HEK293 (cell line): ENCODE measurements at regions not wholly inside any gene's neighbourhood (a gene's known extent, or its start where the extent isn't known, plus 50 kb on each side); places are given as distances from the start of the nearest gene placed in this dataset.

Experiments
- CTCF ChIA-PET: fragments of 350-600 bp; formaldehyde crosslinking; extraction: SDS; loops from one replicate; lab custom pipeline; 2021; ENCODE audit warnings: antibody characterized with exemption; lab: Yijun Ruan, JAX
- POLR2A ChIA-PET: fragments of 300-600 bp; formaldehyde crosslinking; extraction: SDS; loops from one replicate; lab custom pipeline; 2020; ENCODE audit warnings: antibody characterized with exemption, inconsistent platforms; lab: Yijun Ruan, JAX
- H3K27ac ChIP-seq: fragments of 200-500 bp; sonication (Bioruptor generic); 2 replicates; pipeline ENCODE4 v1.5.1; 2014; ENCODE audit warnings: low read depth, low read length, control low read depth, inconsistent platforms; ENCODE audit errors: extremely low read depth
- H3K36me3 ChIP-seq, 2 experiments: fragments of 200-500 bp in 1 of 2; sonication (Bioruptor generic) in 1 of 2; 1 replicate in 1 of 2; 2 replicates in 1 of 2; pipeline ENCODE4 v1.5.1; 2014 to 2017; ENCODE audit warnings: inconsistent platforms in 2 of 2, low read length in 2 of 2; ENCODE audit not compliant: control insufficient read depth in 2 of 2, insufficient read depth in 1 of 2
- H3K4me1 ChIP-seq: fragments of 200-500 bp; sonication (Bioruptor generic); 2 replicates; pipeline ENCODE4 v1.5.1; 2014; ENCODE audit warnings: mild to moderate bottlenecking, low read length, inconsistent platforms; ENCODE audit not compliant: control insufficient read depth, insufficient read depth
- H3K4me3 ChIP-seq: 2 replicates; pipeline ENCODE4 v1.5.1; 2011; ENCODE audit warnings: low read depth, mild to moderate bottlenecking, control low read depth, low read length, moderate library complexity
- H3K9me3 ChIP-seq: fragments of 200-500 bp; sonication (Bioruptor generic); 2 replicates; pipeline ENCODE4 v1.5.1; 2014; ENCODE audit warnings: low read depth, low read length, inconsistent platforms; ENCODE audit not compliant: control insufficient read depth, insufficient read depth
- ATF2 ChIP-seq: fragments of 450-650 bp; formaldehyde crosslinking; IDR thresholded peaks from 2 replicates; pipeline ENCODE4 v1.5.1; 2016; ENCODE audit warnings: missing biosample characterization, missing genetic modification characterization, low read depth
- BCL11A ChIP-seq: fragments of 450-650 bp; formaldehyde crosslinking; IDR thresholded peaks from 2 replicates; pipeline ENCODE4 v1.5.1; 2016; ENCODE audit warnings: low read depth, missing biosample characterization, missing genetic modification characterization
- HOXD13 ChIP-seq: sonication (generic); formaldehyde crosslinking; IDR thresholded peaks from 2 replicates; pipeline ENCODE4 v1.8.0; 2022; ENCODE audit warnings: missing genetic modification reagents, borderline replicate concordance
- KLF10 ChIP-seq: fragments of 450-650 bp; IDR thresholded peaks from 2 replicates; pipeline ENCODE4 v1.5.1; 2018; ENCODE audit warnings: missing biosample characterization, mild to moderate bottlenecking, missing genetic modification characterization
- SP2 ChIP-seq: fragments of 450-650 bp; formaldehyde crosslinking; IDR thresholded peaks from 2 replicates; pipeline ENCODE4 v1.5.1; 2016; ENCODE audit warnings: missing biosample characterization, missing genetic modification characterization
- SP7 ChIP-seq: fragments of 450-650 bp; formaldehyde crosslinking; IDR thresholded peaks from 2 replicates; pipeline ENCODE4 v1.5.1; 2016; ENCODE audit warnings: missing biosample characterization, missing genetic modification characterization
- TCF7L2 ChIP-seq: IDR thresholded peaks from 2 replicates; pipeline ENCODE4 v1.6.1; 2011; ENCODE audit warnings: low read depth, mild to moderate bottlenecking, inconsistent platforms, low read length, moderate library complexity, borderline replicate concordance
- ZBTB20 ChIP-seq: fragments of 450-650 bp; formaldehyde crosslinking; IDR thresholded peaks from 2 replicates; pipeline ENCODE4 v1.5.1; 2016; ENCODE audit warnings: missing biosample characterization, missing genetic modification characterization
- ZIC2 ChIP-seq: fragments of 450-650 bp; formaldehyde crosslinking; IDR thresholded peaks from 2 replicates; pipeline ENCODE4 v1.5.1; 2016; ENCODE audit warnings: missing biosample characterization, missing genetic modification characterization
- ZNF112 ChIP-seq: fragments of 450-650 bp; formaldehyde crosslinking; IDR thresholded peaks from 2 replicates; pipeline ENCODE4 v1.5.0; 2017; ENCODE audit warnings: missing biosample characterization, missing genetic modification characterization
- ZNF16 ChIP-seq: fragments of 450-650 bp; formaldehyde crosslinking; IDR thresholded peaks from 2 replicates; pipeline ENCODE4 v1.5.1; 2016; ENCODE audit warnings: low read depth, missing biosample characterization, missing genetic modification characterization
- ZNF280C ChIP-seq: fragments of 450-650 bp; formaldehyde crosslinking; IDR thresholded peaks from 2 replicates; pipeline ENCODE4 v1.5.1; 2016; ENCODE audit warnings: missing biosample characterization, missing genetic modification characterization
- ZNF292 ChIP-seq: fragments of 450-650 bp; formaldehyde crosslinking; IDR thresholded peaks from 2 replicates; pipeline ENCODE4 v1.5.1; 2016; ENCODE audit warnings: low read depth, missing biosample characterization, missing genetic modification characterization, borderline replicate concordance
- ZNF324 ChIP-seq: fragments of 450-650 bp; formaldehyde crosslinking; IDR thresholded peaks from 2 replicates; pipeline ENCODE4 v1.5.1; 2016; ENCODE audit warnings: missing biosample characterization, missing genetic modification characterization
- TF ChIP-seq, protein P1 (sequence below): sonication (generic); formaldehyde crosslinking; IDR thresholded peaks from 2 replicates; pipeline ENCODE4 v1.8.1; 2022; ENCODE audit warnings: mild to moderate bottlenecking, moderate library complexity, missing genetic modification reagents
- TF ChIP-seq, protein P2 (sequence below): fragments of 450-650 bp; formaldehyde crosslinking; IDR thresholded peaks from 2 replicates; pipeline ENCODE4 v1.5.1; 2016; ENCODE audit warnings: missing biosample characterization, missing genetic modification characterization
- TF ChIP-seq, protein P3 (sequence below): fragments of 450-650 bp; formaldehyde crosslinking; IDR thresholded peaks from 2 replicates; pipeline ENCODE4 v1.5.1; 2016; ENCODE audit warnings: missing biosample characterization, missing genetic modification characterization

DNA sequence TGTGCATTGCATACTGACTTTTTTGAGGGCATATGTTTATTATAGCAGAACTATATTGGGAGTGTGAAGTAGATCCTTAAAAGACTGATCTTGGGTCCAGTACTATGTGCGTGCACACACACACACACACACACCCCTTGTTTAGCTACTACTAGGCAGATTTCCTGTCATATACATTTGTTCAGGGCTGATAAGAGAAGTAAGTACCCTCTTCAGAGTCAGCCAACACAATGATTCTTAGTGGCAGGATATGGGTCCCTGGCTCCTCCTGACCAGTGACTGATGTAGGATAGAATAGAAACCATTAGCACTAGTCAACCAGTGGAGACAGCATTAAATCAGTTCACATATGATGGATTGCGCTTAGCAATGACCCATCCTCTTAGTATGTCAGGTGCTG lies 76.2 kb upstream of the MIER3 start (continued):
- TF ChIP-seq ZNF280C (tag by site-specific recombination) (no peak), ZNF292 (no peak), BCL11A (tag by site-specific recombination) (no peak), ATF2 (tag by site-specific recombination) (no peak), ZNF324 (tag by site-specific recombination) (no peak)
- TF ChIP-seq, protein P1, sequence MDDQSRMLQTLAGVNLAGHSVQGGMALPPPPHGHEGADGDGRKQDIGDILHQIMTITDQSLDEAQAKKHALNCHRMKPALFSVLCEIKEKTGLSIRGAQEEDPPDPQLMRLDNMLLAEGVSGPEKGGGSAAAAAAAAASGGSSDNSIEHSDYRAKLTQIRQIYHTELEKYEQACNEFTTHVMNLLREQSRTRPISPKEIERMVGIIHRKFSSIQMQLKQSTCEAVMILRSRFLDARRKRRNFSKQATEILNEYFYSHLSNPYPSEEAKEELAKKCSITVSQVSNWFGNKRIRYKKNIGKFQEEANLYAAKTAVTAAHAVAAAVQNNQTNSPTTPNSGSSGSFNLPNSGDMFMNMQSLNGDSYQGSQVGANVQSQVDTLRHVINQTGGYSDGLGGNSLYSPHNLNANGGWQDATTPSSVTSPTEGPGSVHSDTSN (CRISPR knock-in tag) = no peak

DNA sequence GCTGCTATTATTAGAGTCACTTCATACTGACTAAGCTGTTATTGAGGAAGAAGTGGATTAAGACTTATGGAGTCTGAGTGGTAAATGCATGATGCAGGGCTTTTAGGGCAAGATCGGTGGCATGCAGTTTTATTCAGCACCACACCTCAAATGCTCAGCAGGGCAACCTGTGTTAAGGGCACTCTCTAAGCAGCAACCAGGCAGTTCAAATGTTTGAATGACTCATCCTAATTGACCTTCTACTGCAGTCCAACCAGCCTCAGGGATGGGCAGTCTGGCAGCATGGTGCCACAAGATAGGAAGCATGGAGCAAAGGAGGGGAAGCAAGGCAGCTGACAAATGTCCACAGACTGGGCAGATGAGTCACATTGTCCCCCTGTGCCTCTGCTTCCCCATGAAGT lies 80.2 kb upstream of the MIER3 start:
- Histone ChIP-seq H3K4me1 (no peaks in the 10 kb centered on the region), H3K9me3 (no peaks in the 10 kb centered on the region), H3K4me3 (no peak overlapping the region), H3K27ac (no peak overlapping the region), H3K36me3 (no peaks in the 10 kb centered on the region)
- TF ChIP-seq, protein P2, sequence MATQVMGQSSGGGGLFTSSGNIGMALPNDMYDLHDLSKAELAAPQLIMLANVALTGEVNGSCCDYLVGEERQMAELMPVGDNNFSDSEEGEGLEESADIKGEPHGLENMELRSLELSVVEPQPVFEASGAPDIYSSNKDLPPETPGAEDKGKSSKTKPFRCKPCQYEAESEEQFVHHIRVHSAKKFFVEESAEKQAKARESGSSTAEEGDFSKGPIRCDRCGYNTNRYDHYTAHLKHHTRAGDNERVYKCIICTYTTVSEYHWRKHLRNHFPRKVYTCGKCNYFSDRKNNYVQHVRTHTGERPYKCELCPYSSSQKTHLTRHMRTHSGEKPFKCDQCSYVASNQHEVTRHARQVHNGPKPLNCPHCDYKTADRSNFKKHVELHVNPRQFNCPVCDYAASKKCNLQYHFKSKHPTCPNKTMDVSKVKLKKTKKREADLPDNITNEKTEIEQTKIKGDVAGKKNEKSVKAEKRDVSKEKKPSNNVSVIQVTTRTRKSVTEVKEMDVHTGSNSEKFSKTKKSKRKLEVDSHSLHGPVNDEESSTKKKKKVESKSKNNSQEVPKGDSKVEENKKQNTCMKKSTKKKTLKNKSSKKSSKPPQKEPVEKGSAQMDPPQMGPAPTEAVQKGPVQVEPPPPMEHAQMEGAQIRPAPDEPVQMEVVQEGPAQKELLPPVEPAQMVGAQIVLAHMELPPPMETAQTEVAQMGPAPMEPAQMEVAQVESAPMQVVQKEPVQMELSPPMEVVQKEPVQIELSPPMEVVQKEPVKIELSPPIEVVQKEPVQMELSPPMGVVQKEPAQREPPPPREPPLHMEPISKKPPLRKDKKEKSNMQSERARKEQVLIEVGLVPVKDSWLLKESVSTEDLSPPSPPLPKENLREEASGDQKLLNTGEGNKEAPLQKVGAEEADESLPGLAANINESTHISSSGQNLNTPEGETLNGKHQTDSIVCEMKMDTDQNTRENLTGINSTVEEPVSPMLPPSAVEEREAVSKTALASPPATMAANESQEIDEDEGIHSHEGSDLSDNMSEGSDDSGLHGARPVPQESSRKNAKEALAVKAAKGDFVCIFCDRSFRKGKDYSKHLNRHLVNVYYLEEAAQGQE = peak; percentile 64; the same call in 1 of the 2 replicates
- TF ChIP-seq TCF7L2 (no peak), ZIC2 (tag by site-specific recombination) (peak; percentile 66), ZNF112 (tag by site-specific recombination) (no peak), SP7 (tag by site-specific recombination) (0 out of 2 replicates have a peak, but pooled peaks have one; percentile 28), ZBTB20 (tag by site-specific recombination) (peak; percentile 31; the same call in 1 of the 2 replicates), SP2 (tag by site-specific recombination) (no peak)
- TF ChIP-seq, protein P3, sequence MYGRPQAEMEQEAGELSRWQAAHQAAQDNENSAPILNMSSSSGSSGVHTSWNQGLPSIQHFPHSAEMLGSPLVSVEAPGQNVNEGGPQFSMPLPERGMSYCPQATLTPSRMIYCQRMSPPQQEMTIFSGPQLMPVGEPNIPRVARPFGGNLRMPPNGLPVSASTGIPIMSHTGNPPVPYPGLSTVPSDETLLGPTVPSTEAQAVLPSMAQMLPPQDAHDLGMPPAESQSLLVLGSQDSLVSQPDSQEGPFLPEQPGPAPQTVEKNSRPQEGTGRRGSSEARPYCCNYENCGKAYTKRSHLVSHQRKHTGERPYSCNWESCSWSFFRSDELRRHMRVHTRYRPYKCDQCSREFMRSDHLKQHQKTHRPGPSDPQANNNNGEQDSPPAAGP (tag by site-specific recombination) = peak; percentile 86
- ChIA-PET POLR2A (no interaction called here), CTCF (interaction anchor here (0.6 kb wide), 1 partner anchor 106 kb away, joined by 3 read pairs; no protein-coding TSS in a partner anchor)

DNA sequence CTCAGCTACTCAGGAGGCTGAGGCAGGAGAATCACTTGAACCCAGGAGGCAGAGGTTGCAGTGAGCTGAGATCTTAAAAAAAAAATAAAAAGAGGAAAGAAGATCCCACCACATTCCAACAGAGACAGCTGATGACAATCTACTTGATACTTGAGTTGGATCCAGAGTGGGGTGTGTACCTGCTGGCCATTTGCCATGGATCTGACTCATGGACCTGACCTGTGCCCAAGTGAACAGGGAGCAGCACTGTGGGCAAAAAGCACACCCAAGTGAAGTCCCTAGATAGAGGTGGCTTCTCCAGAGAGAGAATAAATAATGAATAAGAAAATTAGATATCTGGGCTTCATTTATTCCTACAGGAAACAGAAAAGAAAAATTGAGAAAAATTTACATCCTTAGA lies 81.2 kb upstream of the MIER3 start:
- Histone ChIP-seq H3K4me1 (no peaks in the 10 kb centered on the region), H3K4me3 (no peak overlapping the region), H3K27ac (no peak overlapping the region), H3K9me3 (no peaks in the 10 kb centered on the region), H3K36me3 (no peaks in the 10 kb centered on the region)
- ChIA-PET POLR2A (no interaction called here), CTCF (no interaction called here)
- TF ChIP-seq ZNF16 (tag by site-specific recombination) (no peak), HOXD13 (CRISPR knock-in tag) (no peak), KLF10 (tag by site-specific recombination) (0 out of 2 replicates have a peak, but pooled peaks have one; percentile 15)
